GM12865 (cell line): ENCODE measurements at regions not wholly inside any gene's neighbourhood (a gene's known extent, or its start where the extent isn't known, plus 50 kb on each side); places are given as distances from the start of the nearest gene placed in this dataset.

Source experiments
- DNase-seq: peaks from one replicate; pipeline ENCODE4 v3.0.0; 2010; ENCODE audit warnings: low read depth
- H3K4me3 ChIP-seq: 2 replicates; pipeline ENCODE4 v1.5.1; 2011; ENCODE audit warnings: mild to moderate bottlenecking, low read depth, low read length, control low read depth
- TF ChIP-seq, protein P1 (sequence below): IDR thresholded peaks from 2 replicates; pipeline ENCODE4 v1.5.1; 2011; ENCODE audit warnings: low read length, control low read depth, low read depth, inconsistent platforms; ENCODE audit not compliant: insufficient read depth; ENCODE audit errors: missing control alignments

GRCh38 chr11:97893612-97894011 lies 1127.1 kb upstream of the CNTN5 start:
- H3K4me3 ChIP-seq = no peak overlapping the region
- DNase-seq = no peak
- TF ChIP-seq, protein P1, sequence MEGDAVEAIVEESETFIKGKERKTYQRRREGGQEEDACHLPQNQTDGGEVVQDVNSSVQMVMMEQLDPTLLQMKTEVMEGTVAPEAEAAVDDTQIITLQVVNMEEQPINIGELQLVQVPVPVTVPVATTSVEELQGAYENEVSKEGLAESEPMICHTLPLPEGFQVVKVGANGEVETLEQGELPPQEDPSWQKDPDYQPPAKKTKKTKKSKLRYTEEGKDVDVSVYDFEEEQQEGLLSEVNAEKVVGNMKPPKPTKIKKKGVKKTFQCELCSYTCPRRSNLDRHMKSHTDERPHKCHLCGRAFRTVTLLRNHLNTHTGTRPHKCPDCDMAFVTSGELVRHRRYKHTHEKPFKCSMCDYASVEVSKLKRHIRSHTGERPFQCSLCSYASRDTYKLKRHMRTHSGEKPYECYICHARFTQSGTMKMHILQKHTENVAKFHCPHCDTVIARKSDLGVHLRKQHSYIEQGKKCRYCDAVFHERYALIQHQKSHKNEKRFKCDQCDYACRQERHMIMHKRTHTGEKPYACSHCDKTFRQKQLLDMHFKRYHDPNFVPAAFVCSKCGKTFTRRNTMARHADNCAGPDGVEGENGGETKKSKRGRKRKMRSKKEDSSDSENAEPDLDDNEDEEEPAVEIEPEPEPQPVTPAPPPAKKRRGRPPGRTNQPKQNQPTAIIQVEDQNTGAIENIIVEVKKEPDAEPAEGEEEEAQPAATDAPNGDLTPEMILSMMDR = no peak

GRCh38 chr11:97894978-97895377 lies 1125.8 kb upstream of the CNTN5 start:
- TF ChIP-seq, protein P1 = no peak
- DNase-seq = no peak
- no peak overlapping the region for H3K4me3 ChIP-seq

- TF ChIP-seq, protein P1 = no peak
Measured at GRCh38 chr11:97895572-97895971, 1125.2 kb upstream of the CNTN5 start.

DNA sequence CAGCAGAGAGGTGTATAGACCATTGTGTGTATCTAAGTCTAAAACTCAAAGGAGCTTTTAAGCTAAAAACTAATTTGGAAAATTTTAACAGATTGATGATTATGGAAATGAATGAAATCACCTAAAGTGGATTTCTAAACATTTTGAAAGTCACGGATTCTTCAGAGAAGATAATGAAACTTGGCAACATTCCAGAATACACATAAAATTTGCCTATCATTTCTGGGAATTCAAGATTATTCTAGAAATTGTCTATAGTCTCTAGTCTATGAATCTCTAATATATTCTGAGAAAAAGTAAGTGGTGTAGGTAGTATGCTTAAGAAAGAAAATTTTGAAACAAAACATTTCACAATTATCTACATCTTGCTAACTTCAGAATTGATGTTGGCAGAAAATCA lies 1117.9 kb upstream of the CNTN5 start:
- no peak overlapping the region for H3K4me3 ChIP-seq
- DNase-seq = no peak
- TF ChIP-seq, protein P1 = no peak

More at GRCh38 chr11:97895572-97895971, 1125.2 kb upstream of the CNTN5 start:
- DNase-seq = no peak
- no peak overlapping the region for H3K4me3 ChIP-seq

DNA sequence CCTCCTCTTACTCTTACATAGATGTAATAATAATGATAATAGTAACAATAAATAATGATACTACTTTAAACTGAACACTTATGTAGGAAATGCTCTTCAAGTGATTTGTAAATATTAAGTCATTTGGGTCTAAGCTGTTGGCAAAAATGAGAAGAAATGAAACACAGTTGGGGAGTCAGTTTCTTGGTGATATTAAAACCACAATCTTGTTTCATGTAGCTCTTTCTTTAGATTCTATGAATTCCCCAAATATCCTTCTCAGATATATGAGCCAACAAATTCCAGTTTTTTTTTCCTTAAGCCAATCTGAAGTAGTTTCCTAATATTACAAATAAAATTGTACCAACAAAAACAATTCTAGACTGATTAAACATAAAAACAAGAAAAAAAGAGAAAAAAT lies 1115.6 kb upstream of the CNTN5 start:
- DNase-seq = no peak
- TF ChIP-seq, protein P1 = no peak
- H3K4me3 ChIP-seq = no peak overlapping the region

DNA sequence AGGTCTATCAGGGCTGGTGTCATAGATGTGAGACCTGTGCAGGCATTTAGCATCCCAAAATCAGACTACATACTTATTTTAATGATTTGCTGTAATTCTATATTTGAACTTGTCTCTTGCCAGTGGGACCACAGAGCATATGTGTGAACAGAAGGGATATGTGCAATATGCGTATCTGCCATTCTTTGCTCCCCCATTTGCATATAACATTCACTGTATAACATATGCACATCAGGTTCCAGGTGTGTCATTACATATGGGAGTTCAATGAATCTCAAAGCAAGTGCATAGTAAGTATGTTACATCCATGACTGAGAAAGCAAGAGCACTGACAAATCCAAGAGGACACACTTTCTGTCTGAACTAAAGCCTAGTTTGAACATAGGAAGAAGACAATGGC lies 1115.1 kb upstream of the CNTN5 start:
- no peak overlapping the region for H3K4me3 ChIP-seq
- no peak for DNase-seq
- TF ChIP-seq, protein P1 = no peak

- DNase-seq = no peak
- TF ChIP-seq, protein P1 = no peak
- H3K4me3 ChIP-seq = no peak overlapping the region
Measured at GRCh38 chr11:97908354-97908753, 1112.4 kb upstream of the CNTN5 start.
